SIG-M5 treated with dmso at 0.1 percent for 504 hours (cell line): ENCODE measurements at regions not wholly inside any gene's neighbourhood (a gene's known extent, or its start where the extent isn't known, plus 50 kb on each side); places are given as distances from the start of the nearest gene placed in this dataset.

Experiments
- DNase-seq: peaks from one replicate; lab custom pipeline; 2025; ENCODE audit not compliant: unreplicated experiment; lab: John Stamatoyannopoulos, UW

DNA sequence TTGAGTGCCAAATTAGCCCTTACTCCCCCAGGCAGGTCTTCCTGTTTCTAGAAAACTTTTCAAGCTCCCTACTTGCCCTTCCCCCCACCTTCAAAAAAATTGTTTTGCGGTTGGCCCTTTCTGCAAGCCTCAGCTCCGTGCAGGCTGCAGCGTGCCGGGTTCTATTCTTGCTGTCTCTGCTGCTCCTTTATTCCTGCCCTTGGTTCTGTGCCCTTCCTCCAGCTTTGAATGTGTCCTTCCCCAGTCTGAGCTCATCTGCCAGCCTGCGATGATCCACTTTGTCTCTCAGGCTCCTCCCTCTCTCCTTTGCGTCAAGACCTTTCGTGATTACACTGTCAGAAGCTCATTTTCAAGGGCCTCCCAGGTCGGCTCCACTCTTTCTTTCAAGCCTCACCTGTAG lies 98.6 kb downstream of the IRF2BPL start:
- DNase-seq = peak; percentile 75

DNA sequence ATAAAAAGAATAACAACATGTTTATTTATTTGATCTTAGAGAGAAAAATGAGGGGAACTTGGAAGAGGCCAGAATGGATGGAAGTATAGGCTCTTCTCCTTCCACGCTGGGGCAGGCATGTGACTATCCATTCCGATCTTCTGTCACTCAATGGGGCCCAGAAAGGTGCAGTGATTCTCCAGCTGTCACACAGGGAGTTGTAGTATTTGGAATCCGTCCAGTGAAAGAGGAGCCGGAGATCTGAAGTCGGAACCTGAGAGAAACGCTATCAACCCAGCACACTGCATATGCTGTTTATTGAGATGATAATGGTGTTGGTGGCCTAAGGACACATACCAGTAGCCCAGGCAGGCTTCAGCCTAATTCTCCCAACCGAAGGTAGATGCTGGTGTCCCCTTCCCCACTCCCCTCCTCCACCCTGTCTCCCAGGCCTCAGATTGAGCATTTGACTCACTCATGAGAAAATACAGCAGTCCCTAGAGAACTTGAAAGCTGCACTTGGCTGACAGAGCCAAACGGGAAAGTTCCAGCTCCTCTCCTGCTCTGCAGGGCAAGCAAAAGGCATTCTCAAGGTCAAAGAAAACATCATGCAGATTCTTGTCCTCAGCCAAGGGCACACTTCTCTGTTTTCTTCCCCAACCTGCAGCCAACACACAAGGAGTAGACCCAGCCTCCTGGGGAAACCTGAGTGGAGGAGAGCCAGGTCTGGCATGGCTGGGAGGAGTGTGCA lies 100.4 kb downstream of the IRF2BPL start:
- no peak for DNase-seq

DNA sequence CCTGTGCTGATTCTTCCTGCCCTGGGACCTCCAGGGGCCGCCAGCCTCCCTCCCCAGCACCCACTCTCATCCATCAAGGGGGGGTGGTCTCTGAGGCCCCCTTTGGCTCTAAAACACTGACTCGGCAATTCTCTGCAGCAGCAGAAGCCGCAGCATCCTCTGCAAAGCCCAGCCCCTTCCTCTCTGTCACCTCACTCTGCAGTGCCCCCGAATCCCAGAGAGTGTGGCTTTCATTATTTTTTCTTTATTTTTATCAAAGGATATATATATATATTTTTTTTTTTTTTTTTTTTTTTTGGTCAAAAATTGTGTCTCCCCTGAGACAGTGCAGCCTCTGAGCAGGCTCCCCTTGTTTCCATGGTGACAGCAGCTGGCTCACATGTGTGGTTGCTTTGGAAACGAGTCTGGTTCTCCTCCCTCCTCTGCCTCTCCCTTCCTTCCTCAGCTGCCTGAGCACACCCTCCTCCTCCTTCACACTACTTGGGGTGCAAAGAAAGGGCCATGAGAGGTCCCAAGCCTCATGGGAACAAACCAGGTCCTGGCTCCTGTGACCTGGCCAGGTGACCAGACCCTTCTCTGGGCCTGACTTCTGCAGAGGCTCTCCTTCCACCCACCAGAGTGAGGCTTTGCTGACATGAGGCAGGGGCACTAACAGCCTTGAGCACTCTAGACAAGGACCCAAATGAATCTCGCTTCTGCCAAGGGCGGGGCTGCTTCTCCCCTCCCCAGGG lies 100.5 kb downstream of the LRRC74A start:
- no peak for DNase-seq

GRCh38 chr14:76925097-76925441 lies 98.9 kb downstream of the LRRC74A start:
- no peak for DNase-seq

DNA sequence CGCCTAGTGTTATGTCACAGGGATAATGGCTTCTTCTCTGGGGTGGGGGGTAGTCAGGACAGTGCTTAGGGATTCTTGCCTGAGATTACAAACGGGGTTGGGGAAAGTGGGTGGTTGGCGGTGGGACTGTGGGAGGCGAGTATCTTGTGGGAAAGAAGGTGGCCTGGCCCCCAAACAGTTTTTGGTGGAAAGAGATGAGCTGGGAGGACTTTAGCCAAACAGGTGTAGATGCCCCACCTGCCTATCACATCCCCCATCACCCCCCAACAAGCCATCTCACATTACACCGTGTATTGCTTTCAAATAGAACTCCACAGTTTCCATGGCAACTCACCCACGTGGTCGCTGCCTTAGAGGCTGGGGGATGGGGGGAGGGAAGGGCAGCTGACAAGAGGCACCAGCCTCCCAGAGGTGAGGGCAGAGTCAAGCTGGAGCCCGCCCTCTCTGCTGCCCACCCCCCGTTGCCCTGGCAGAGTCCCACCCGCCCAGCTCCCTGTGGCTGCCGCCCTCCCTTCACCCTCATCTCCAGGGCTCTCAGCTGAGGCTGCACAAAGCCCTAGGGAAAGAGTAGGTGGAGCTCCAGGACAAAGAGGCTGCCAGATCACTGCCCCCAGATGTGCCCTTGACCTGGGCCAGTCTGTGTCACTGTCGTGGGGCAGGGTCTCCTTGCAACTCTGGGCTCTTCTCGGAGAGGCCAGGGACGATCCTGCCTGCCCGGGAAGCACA lies 98.3 kb downstream of the LRRC74A start:
- no peak for DNase-seq

DNA sequence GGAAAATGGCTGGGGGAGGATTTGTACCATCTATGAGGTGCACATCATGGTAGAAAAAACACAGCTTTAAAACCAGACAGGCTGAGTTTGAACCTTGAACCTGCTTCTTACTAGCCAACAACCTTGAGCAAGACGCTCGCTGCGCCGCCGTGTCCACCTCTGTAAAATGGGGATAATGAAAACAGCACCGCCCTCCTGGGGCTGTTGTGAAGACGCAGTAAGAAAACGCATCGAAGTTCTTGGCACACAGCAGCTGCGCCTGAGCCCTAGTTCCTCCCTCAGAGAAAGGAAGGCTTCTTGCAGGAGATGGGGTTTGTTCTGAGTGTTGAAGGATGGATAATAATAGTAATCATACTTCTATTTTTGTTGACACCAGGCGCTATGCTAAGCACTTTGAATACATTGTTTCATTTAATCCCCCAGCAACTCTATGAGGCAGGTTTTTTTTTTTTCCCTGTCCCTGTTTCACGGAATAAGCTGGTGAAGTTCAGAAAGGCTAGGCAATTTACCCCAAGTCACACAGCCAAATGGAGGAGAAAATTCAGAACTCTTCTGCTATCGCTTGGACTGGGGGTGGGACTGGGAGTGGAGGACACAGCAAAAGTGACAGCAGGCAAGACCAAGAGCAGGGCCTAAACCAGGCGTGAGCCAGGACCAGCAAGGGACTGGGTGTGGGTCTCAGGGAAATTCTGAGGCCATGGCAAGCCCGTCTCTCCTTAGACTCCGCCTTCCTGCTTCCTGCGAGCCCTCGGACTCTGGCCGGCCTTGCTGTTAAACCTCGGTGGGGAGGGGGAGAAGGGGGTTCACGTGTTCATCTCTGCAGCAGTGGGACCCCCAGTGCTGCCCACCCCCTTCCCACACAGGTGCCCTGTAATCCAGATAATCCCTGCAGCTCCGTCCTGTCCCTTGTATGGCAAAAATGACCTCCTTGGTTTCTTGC lies 97.5 kb downstream of the LRRC74A start:
- DNase-seq = no peak

DNA sequence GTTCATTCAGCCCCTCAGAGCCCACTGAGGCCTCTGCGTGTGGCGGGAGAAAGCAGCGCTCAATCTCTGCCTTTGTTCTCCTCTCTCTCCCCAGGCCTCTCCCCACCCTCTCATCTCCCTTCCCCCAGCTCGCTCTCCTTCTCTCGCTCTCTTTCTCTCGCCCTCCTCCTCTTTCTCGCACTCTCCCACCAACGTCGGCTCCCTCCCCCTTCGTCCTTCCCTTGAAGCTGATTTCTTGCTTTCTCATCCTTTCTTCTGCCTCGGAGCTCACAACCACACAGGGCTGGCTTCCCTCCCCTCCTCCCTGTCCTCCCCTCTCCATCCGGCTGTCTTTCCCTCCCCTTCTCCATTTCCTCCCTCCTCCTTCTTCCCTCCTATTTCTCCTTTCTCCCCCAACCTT lies 96.4 kb downstream of the LRRC74A start:
- DNase-seq = no peak

GRCh38 chr14:76922092-76922491 lies 95.9 kb downstream of the LRRC74A start:
- DNase-seq = no peak

- DNase-seq = no peak
These were observed 94.8 kb downstream of the LRRC74A start for GRCh38 chr14:76921088-76921399.

DNA sequence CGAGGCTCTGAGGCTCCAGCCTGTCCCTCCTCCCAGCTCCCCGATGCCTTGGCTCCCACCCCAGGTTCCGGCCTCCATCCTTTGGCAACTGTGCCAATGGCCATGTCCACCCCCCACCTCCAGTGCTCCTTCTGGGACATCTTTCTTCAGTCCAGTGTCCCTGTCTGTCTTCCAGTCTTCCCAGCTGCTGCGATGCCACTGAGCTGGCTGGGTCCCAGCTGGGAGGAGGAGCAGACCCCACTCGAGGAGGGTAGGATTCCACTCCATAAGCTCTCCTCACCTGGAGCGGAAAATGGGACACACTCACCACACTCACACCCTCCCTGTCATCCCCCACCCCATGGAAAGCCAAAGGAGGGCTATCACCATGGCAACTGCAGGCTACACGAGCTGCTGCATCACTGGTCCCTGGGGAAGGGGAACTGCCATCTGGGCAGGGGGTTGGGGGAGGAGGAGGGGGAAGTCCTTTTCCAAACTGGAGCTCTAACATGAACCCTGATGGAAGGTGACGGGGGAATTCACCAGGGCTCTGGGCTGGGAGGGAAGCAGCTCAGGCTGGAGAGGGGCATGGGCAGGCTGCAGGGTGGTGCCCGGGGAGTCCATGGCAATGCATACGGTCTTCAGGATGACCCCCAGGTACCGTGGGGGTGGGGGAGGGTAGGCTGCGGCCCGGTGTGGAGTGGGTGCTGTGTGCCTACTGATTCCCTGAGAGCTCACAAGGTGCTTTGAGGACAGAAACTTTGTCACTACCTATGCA lies 94.3 kb downstream of the LRRC74A start:
- DNase-seq = no peak

DNA sequence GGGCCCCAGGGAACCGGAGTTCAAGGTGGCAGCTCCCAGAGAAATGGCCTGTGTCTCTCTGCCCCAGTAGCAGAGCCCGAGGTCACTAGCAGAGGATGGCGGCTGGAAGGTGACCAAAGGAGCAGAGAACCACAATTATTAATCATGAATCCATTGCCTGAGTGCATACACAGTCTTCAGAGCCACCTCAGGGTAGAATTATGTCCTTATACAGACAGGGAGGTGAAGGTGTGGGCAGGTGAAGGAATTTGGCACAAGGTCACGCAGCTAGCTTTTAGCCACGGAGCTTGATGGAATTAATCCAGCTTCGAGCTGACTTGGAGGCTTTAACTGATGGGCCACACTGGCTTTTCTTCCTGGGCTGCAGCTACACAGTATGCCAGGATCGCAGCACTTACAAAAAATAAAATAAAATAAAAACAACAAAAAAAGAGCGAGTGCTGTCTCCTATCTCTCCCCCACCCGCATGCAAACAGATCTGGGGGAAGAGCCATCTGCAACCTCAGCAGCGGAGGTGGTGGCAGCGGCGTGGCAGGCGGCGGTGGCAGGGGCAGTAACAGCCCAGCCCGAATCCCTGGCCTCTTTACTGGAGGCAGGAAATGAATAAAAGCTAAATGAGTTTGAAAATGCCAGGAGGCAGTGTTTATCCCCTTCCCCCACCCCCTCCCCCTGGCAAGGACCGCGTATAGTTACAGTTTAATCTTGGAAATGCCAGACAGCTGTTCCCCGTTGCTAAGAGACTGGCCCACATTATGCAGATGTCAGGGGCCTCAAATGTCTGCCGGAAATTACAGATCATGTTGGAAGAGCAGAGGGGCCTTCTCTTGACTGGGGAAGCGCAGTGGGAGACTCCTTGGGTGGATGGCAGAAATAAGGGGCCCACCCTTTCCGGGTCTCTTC lies 93.5 kb downstream of the LRRC74A start:
- no peak for DNase-seq
